RPMI7951 (cell line): ENCODE measurements at regions not wholly inside any gene's neighbourhood (a gene's known extent, or its start where the extent isn't known, plus 50 kb on each side); places are given as distances from the start of the nearest gene placed in this dataset.

Experiments used
- DNase-seq: peaks from one replicate; pipeline ENCODE4 v3.0.0-alpha.2; 2012; ENCODE audit warnings: low read depth

- no peak for DNase-seq
These were observed 423.3 kb upstream of the ADAMTS16 start for GRCh38 chr5:4716781-4717180.

GRCh38 chr5:4717446-4717845, 422.7 kb upstream of the ADAMTS16 start:
- DNase-seq, result no peak

GRCh38 chr5:4720831-4721230, 419.3 kb upstream of the ADAMTS16 start:
- DNase-seq, result peak; percentile 64

- DNase-seq, result no peak
These were observed 417.2 kb upstream of the ADAMTS16 start for GRCh38 chr5:4722886-4723285.

- DNase-seq, result no peak
These were observed 414.5 kb upstream of the ADAMTS16 start for GRCh38 chr5:4725594-4725993.

GRCh38 chr5:4730279-4730678, 409.9 kb upstream of the ADAMTS16 start:
- no peak for DNase-seq

GRCh38 chr5:4734348-4734747, 405.8 kb upstream of the ADAMTS16 start:
- DNase-seq, result no peak

GRCh38 chr5:4735261-4735660, 404.9 kb upstream of the ADAMTS16 start:
- DNase-seq, result no peak

- DNase-seq, result no peak
These were observed 402.3 kb upstream of the ADAMTS16 start for GRCh38 chr5:4737868-4738267.

GRCh38 chr5:4738298-4738697, 401.8 kb upstream of the ADAMTS16 start:
- no peak for DNase-seq

- no peak for DNase-seq
These were observed 400.0 kb upstream of the ADAMTS16 start for GRCh38 chr5:4740156-4740555.

- no peak for DNase-seq
These were observed 381.6 kb upstream of the ADAMTS16 start for GRCh38 chr5:4758550-4758949.

GRCh38 chr5:4758996-4759395, 381.1 kb upstream of the ADAMTS16 start:
- DNase-seq, result no peak

GRCh38 chr5:4762316-4762715, 377.8 kb upstream of the ADAMTS16 start:
- DNase-seq, result no peak

GRCh38 chr5:4765411-4765810, 374.7 kb upstream of the ADAMTS16 start:
- DNase-seq, result no peak

GRCh38 chr5:4766101-4766500, 374.0 kb upstream of the ADAMTS16 start:
- no peak for DNase-seq

- DNase-seq, result no peak
These were observed 367.5 kb upstream of the ADAMTS16 start for GRCh38 chr5:4772591-4772990.

- DNase-seq, result no peak
These were observed 366.3 kb upstream of the ADAMTS16 start for GRCh38 chr5:4773827-4774317.

- no peak for DNase-seq
These were observed 362.7 kb upstream of the ADAMTS16 start for GRCh38 chr5:4777435-4777834.

GRCh38 chr5:4780633-4781032, 359.5 kb upstream of the ADAMTS16 start:
- no peak for DNase-seq

- DNase-seq, result no peak
These were observed 358.8 kb upstream of the ADAMTS16 start for GRCh38 chr5:4781299-4781698.

- DNase-seq, result no peak
These were observed 354.2 kb upstream of the ADAMTS16 start for GRCh38 chr5:4785971-4786370.

- DNase-seq, result no peak
These were observed 342.7 kb upstream of the ADAMTS16 start for GRCh38 chr5:4797445-4797844.

- peak; percentile 21 for DNase-seq
These were observed 338.1 kb upstream of the ADAMTS16 start for GRCh38 chr5:4802044-4802443.
